ENCODE measurements at regions not wholly inside any gene's neighbourhood (a gene's known extent, or its start where the extent isn't known, plus 50 kb on each side); places are given as distances from the start of the nearest gene placed in this dataset.

DNA sequence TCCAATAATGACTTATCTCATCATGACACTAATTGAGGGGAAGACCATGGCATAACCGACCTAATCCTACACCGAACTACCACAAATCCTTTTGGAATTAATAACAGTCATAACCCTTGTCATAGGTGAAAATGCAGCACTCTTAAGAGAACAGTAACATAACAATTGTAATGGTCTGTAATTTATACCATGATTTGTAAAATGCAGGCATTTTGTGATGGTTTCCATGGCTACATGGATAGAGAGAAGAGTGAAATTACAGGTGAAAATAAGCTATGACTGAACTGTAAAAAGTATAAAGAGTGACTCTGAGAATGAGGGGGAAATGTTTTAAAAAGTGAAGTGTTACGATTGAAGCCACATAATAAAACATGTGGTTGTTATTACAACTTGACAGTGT lies 494.1 kb upstream of the SLC39A10 start:
- TF ChIP-seq, protein P1, sequence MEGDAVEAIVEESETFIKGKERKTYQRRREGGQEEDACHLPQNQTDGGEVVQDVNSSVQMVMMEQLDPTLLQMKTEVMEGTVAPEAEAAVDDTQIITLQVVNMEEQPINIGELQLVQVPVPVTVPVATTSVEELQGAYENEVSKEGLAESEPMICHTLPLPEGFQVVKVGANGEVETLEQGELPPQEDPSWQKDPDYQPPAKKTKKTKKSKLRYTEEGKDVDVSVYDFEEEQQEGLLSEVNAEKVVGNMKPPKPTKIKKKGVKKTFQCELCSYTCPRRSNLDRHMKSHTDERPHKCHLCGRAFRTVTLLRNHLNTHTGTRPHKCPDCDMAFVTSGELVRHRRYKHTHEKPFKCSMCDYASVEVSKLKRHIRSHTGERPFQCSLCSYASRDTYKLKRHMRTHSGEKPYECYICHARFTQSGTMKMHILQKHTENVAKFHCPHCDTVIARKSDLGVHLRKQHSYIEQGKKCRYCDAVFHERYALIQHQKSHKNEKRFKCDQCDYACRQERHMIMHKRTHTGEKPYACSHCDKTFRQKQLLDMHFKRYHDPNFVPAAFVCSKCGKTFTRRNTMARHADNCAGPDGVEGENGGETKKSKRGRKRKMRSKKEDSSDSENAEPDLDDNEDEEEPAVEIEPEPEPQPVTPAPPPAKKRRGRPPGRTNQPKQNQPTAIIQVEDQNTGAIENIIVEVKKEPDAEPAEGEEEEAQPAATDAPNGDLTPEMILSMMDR (IDR thresholded peaks at IDR 0.05), result no peak
- TF ChIP-seq EZH2 (IDR thresholded peaks at IDR 0.05; ENCODE audit: borderline replicate concordance, insufficient read depth, low read depth, low read length, poor library complexity, severe bottlenecking), result no peak

All from B cell (primary cell).